ENCODE measurements at regions not wholly inside any gene's neighbourhood (a gene's known extent, or its start where the extent isn't known, plus 50 kb on each side); places are given as distances from the start of the nearest gene placed in this dataset.

DNA sequence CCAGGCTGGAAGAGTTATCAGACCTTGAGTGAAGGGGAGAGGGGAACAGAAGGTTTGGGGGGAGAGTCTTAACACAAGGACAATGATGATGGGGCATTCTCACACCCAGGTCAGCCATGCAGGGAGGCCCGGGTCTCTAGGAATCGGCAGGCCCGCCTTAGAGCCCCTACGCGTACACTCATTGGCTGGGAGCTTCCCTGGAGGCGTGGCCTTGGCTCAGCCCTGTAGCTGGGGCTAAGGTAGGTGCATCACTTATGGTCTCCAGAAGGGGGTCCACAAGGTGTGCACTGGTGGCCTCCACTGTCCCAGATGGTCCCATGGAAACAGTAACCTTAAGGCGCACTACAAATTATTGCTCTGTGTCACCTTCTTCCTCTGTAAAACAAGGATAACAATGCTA lies 660.1 kb downstream of the MED13L start:
- TF ChIP-seq TCF12 (IDR thresholded peaks at IDR 0.05) (no peak), EZH2phosphoT487 (IDR thresholded peaks at IDR 0.05; ENCODE audit: borderline replicate concordance, low read depth) (no peak), GABPA (IDR thresholded peaks at IDR 0.05; ENCODE audit: low read depth) (no peak), RCOR1 (IDR thresholded peaks at IDR 0.05; ENCODE audit: low read length) (no peak), FOXM1 (IDR thresholded peaks at IDR 0.05; ENCODE audit: low read depth) (no peak)
- TF ChIP-seq, protein P1, sequence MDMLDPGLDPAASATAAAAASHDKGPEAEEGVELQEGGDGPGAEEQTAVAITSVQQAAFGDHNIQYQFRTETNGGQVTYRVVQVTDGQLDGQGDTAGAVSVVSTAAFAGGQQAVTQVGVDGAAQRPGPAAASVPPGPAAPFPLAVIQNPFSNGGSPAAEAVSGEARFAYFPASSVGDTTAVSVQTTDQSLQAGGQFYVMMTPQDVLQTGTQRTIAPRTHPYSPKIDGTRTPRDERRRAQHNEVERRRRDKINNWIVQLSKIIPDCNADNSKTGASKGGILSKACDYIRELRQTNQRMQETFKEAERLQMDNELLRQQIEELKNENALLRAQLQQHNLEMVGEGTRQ (IDR thresholded peaks at IDR 0.05; ENCODE audit: borderline replicate concordance, low read depth, low read length): no peak
- TF ChIP-seq, protein P2, sequence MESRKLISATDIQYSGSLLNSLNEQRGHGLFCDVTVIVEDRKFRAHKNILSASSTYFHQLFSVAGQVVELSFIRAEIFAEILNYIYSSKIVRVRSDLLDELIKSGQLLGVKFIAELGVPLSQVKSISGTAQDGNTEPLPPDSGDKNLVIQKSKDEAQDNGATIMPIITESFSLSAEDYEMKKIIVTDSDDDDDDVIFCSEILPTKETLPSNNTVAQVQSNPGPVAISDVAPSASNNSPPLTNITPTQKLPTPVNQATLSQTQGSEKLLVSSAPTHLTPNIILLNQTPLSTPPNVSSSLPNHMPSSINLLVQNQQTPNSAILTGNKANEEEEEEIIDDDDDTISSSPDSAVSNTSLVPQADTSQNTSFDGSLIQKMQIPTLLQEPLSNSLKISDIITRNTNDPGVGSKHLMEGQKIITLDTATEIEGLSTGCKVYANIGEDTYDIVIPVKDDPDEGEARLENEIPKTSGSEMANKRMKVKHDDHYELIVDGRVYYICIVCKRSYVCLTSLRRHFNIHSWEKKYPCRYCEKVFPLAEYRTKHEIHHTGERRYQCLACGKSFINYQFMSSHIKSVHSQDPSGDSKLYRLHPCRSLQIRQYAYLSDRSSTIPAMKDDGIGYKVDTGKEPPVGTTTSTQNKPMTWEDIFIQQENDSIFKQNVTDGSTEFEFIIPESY (IDR thresholded peaks at IDR 0.05; ENCODE audit: borderline replicate concordance, low read depth): no peak
- ChIA-PET CTCF (no interaction called here), POLR2A (no interaction called here)
- Histone ChIP-seq H4K20me1 (ENCODE audit: insufficient read depth) (no peaks in the 10 kb centered on the region), H2AFZ (ENCODE audit: low read depth) (no peak overlapping the region), H3K27me3 (ENCODE audit: insufficient read depth) (no peaks in the 10 kb centered on the region), H3K79me2 (ENCODE audit: insufficient read depth) (no peaks in the 10 kb centered on the region), H3K9me3 (no peaks in the 10 kb centered on the region), H3K4me1 (ENCODE audit: control insufficient read depth in 1 of 2, insufficient read depth in 2 of 2, low read depth in 1 of 2, low read length in 1 of 2) (peaks cover 0 to 9% of the 10 kb centered on the region in 2 experiments; a peak in 1 of 4 replicates), H3F3A (replicated peaks; ENCODE audit: insufficient read depth) (no peaks in the 10 kb centered on the region), H3K9ac (no peak overlapping the region), H3K4me3 (ENCODE audit: low read depth in 2 of 2, low read length in 1 of 2) (no peak overlapping the region), H3K4me2 (no peak overlapping the region), H3K36me3 (replicated peaks in 1 of 2; ENCODE audit: control insufficient read depth in 1 of 2, insufficient read depth in 2 of 2, low read length in 1 of 2) (no peaks in the 10 kb centered on the region), H3K27ac (ENCODE audit: low read depth in 2 of 2, low read length in 1 of 2) (no peak overlapping the region), H3K9me2 (no peaks in the 10 kb centered on the region)
- DNase-seq: no peak
- 100% methylated on average over 1 of the region's 7 CpGs for WGBS (ENCODE audit: low lambda C conversion rate)

DNA sequence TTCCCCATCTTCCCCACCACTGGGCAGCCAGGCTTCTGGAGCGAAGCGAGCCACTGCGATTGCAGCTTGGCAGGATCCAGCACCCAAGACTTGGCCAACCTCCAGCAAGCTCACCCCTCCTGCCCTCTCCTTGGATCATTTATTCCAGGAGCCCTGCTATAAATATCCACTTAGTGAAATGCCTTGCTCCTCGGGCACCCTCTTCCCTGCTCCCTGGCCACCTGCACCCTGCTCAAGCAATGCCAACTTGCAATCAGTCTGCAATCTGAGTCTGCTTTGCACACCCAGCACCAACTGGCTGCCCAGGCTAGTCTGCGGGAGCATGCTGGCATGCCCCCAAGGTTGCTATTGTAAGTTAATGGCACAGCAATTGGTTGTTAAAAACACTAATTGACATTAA lies 666.0 kb downstream of the MED13L start:
- no peaks in the 10 kb centered on the region for H3K9me2 ChIP-seq
- CTCF ChIA-PET: interaction anchor here (0.9 to 1.4 kb wide), 6 partner anchors 15 to 156 kb away, joined by 3 to 4 read pairs (median 3); no protein-coding TSS in a partner anchor
- peaks cover 0 to 23% of the 10 kb centered on the region in 2 experiments; a peak in 2 of 4 replicates for H3K4me1 ChIP-seq (ENCODE audit: control insufficient read depth in 1 of 2, insufficient read depth in 2 of 2, low read depth in 1 of 2, low read length in 1 of 2)
- H3K4me2 ChIP-seq: no peak overlapping the region
- POLR2A ChIA-PET: interaction anchor here (1.4 kb wide), 1 partner anchor 12 kb away, joined by 5 read pairs; no protein-coding TSS in a partner anchor
- peak in 1 of 2 experiments; percentile 92; a peak in 2 of 4 replicates for TF ChIP-seq EP300 (IDR thresholded peaks at IDR 0.05; ENCODE audit: borderline replicate concordance in 1 of 2, low read depth in 1 of 2, low read length in 1 of 2)
- TF ChIP-seq, protein P2 (IDR thresholded peaks at IDR 0.05; ENCODE audit: borderline replicate concordance, low read depth): no peak
- no peak for TF ChIP-seq POLR2AphosphoS5 (IDR thresholded peaks at IDR 0.05; ENCODE audit: low read depth, low read length)
- peak; percentile 73; the same call in 1 of the 2 replicates for TF ChIP-seq RCOR1 (IDR thresholded peaks at IDR 0.05; ENCODE audit: low read length)
- no peak for TF ChIP-seq TAF1 (IDR thresholded peaks at IDR 0.05; ENCODE audit: borderline replicate concordance, low read depth, low read length)
- no peak for TF ChIP-seq FOXM1 (IDR thresholded peaks at IDR 0.05; ENCODE audit: low read depth)
- TF ChIP-seq GATA2 (CRISPR knock-in tag; IDR thresholded peaks at IDR 0.05): peak; percentile 97
- peak; percentile 93 for TF ChIP-seq FOXJ3 (CRISPR knock-in tag; IDR thresholded peaks at IDR 0.05)
- H3K27me3 ChIP-seq (ENCODE audit: insufficient read depth): no peaks in the 10 kb centered on the region
- H4K20me1 ChIP-seq (ENCODE audit: insufficient read depth): no peaks in the 10 kb centered on the region
- no peak overlapping the region for H2AFZ ChIP-seq (ENCODE audit: low read depth)
- no peaks in the 10 kb centered on the region for H3F3A ChIP-seq (replicated peaks; ENCODE audit: insufficient read depth)
- H3K9ac ChIP-seq: no peak overlapping the region
- WGBS (ENCODE audit: low lambda C conversion rate): 38% methylated on average over 5 of the region's 5 CpGs
- H3K9me3 ChIP-seq: no peaks in the 10 kb centered on the region
- H3K79me2 ChIP-seq (ENCODE audit: insufficient read depth): no peaks in the 10 kb centered on the region
- no peak overlapping the region for H3K4me3 ChIP-seq (ENCODE audit: low read depth in 2 of 2, low read length in 1 of 2)
- H3K36me3 ChIP-seq (replicated peaks in 1 of 2; ENCODE audit: control insufficient read depth in 1 of 2, insufficient read depth in 2 of 2, low read length in 1 of 2): no peaks in the 10 kb centered on the region
- peak overlapping the region in 1 of 2 experiments; percentile 78; a peak in 2 of 4 replicates for H3K27ac ChIP-seq (ENCODE audit: low read depth in 2 of 2, low read length in 1 of 2)
- peak; percentile 70 for DNase-seq

Data from SK-N-SH (cell line).